ENCODE measurements at regions not wholly inside any gene's neighbourhood (a gene's known extent, or its start where the extent isn't known, plus 50 kb on each side); places are given as distances from the start of the nearest gene placed in this dataset.

- no peak for DNase-seq (ENCODE audit: low spot score in 2 of 2)
- WGBS: 50% methylated on average over 6 of the region's 6 CpGs
- no peak for TF ChIP-seq CTCF (IDR thresholded peaks at IDR 0.05)
- no peak for TF ChIP-seq POLR2A (IDR thresholded peaks at IDR 0.05)
- TF ChIP-seq POLR2AphosphoS5 (IDR thresholded peaks at IDR 0.05): no peak
- TF ChIP-seq EP300 (IDR thresholded peaks at IDR 0.05): no peak
- Histone ChIP-seq H3K4me3 (no peak overlapping the region), H3K27ac (no peak overlapping the region), H3K4me1 (no peaks in the 10 kb centered on the region), H3K9me3 (no peaks in the 10 kb centered on the region), H3K36me3 (no peaks in the 10 kb centered on the region), H3K27me3 (no peaks in the 10 kb centered on the region)
Observed at GRCh38 chr2:101524806-101525430, 50.0 kb upstream of the RFX8 start.
